Left renal pelvis (tissue), 4 donors: ENCODE measurements at regions not wholly inside any gene's neighbourhood (a gene's known extent, or its start where the extent isn't known, plus 50 kb on each side); places are given as distances from the start of the nearest gene placed in this dataset.
"Not testable (repeated sequence)": the region's sequence is repeated elsewhere in the genome, so short reads cannot be mapped to it uniquely, and the experiment has no call there.

Experiments
- DNase-seq, 4 donors: peaks; one replicate each; pipeline ENCODE4 v3.0.0-alpha.2; 2013; ENCODE audit warnings: low read depth in 4 of 4, low spot score in 3 of 4

DNA sequence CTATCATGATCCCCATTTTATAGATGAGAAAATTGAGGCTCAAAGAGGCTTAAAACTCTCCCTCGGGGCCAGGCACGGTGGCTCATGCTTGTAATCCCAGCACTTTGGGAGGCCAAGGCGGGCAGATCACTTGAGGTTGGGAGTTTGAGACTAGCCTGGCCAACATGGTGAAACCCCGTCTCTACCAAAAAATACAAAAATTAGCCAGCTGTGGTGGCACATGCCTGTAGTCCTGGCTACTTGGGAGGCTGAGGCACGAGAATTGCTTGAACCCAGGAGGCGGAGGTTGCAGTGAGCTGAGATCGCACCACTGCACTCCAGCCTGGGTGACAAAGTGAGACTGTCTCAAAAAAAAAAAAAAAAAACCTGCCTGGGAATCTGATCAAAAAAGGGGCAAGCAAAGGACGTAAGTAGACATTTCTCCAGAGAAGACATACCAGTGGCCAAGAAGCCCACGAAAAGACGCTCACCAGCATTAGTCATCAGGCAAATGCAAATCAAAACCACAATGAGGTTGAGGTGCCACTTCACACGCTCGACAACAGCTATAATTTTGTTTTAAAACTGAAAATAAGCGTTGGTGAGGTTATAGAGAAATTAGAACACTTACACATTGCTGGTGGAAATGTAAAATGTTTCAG is 115.1 kb upstream of the TNRC6C start:
- not testable (repeated sequence) for DNase-seq

DNA sequence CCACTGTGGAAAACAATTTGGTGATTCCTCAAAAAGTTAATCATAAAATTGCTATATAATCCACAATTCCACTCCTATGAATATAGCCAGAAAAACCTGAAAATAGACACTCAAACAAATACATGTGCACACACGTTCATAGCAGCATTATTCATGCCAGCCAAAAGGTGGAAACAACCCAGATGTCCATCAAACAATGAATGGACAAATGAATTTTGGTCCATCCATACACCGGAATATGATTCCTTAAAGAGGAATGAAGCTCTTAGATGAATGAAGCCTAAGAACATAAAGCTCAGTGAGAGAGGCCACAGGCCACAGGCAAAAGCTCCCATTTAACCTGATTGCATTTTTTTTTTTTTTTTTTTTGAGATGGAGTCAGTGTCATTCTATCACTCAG is 114.6 kb upstream of the TNRC6C start:
- DNase-seq: no peak

DNA sequence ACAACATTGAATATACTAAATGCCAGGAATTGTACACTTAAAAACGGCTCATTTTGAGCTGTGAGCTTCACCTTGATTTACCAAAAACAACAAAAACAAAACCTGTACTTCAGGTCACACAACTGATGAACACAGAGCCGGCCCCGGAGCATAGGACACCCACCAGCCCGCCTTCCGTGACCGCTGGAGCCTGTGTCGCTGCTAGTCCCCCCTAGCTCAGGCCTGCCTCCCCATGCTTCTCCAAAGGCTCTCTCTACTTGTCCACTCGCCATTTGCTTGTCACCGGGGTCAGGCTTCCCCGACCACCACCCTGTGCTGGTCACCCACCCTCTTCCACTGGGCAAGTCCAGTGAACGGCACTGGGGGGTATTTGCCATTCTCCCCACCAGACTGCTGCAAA is 113.8 kb upstream of the TNRC6C start:
- DNase-seq: no peak

DNA sequence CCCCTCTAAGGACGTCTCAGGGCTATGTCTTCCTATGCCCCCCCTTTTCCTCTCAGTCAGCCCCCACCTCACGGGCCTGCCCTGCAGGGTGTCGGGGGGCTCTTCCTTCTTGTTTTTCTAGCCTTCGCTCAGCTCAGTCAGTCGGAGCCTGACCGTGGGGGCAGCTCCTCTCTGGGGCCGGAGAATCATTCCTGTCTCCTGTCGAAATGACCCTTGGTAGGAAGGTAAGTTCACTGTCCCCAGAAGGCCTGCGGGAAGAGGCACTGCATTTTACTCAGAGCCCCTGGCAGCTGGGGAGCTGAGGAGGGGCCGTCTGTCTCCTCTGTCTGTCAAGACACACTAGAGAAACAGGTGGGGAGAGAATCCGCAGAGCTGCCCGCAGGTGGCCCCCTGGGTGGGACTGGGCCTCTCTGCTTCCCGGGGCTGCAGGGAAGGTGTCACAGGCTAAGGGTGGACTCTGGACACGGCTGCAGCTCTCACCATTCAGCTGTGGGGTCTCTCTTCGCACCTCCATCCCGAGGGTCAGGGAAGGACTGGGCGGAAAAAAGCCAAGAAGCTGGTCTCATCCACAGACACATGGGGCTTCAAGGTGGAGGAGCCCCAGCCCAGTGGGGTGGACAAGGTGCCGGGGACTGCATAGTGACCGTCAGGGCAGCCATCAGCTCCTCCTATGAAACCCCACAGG is 112.8 kb upstream of the TNRC6C start:
- no peak for DNase-seq

DNA sequence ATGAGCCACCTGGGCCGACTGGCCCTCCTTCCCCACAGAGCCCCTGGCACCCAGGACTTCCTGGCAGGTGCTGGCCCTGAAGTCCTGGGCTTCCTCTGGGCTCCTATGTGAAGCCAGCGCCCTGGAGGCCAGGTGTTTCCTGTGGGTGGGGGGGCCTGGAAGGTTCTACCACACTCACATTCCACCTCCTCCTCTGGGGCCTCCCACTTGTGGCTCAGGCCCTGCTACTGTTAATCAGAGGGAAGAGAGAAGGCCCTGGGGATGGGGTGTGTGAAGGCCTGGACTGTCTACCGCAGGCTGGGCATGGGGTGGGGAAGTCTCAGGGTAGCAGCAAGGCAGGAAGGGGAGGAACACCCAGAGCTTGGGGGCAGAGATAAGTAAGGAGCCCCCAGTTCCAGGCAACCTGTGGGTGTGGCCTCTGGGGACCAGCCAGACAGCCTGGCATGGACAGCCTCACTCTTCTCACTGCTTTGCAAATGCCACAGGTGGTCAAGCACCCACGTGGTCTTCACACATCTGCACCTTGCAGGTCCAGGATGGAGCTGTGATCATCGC is 111.9 kb upstream of the TNRC6C start:
- no peak for DNase-seq

DNA sequence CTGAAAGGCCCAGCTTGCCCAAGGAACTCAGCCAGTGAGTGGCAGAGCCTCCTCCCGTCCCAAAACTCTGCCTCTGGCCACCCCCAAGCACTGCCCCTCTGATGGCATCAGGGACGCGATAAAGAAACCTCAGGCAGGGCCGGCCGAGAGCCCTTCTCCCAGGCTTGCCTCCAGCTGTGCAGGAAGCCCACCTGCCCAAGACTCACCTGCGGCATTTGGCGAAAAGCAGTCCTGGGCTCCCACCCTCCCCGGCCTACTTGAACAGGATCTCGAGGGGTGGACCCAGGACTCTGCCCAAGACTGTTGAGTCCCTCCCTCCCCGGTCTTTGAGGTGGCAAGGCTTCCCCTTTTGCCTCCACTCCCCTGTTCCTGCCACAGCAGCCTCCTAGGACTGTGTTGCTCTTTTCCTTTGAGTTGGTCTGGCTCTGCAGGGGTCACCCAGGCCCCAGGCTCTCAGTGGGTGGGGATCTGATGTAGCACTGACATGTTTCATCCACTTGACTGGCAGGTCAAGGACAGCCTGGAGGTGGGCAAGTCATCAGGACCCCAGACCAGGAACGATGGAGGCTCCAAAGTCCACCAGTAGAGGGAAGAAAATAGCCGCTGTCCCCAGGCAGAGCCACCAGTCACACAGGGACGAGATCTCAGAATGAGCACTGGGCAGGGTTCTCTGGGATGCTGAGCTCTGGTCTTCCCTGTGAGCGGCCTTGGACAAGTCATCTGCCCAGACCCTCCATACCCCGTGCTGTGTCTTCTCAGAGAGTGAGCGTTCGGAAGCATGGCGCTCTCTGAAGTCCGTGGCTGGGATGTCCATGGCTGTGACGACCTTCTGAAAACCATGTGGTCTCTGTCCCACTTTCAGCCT is 111.0 kb upstream of the TNRC6C start:
- DNase-seq: no peak

DNA sequence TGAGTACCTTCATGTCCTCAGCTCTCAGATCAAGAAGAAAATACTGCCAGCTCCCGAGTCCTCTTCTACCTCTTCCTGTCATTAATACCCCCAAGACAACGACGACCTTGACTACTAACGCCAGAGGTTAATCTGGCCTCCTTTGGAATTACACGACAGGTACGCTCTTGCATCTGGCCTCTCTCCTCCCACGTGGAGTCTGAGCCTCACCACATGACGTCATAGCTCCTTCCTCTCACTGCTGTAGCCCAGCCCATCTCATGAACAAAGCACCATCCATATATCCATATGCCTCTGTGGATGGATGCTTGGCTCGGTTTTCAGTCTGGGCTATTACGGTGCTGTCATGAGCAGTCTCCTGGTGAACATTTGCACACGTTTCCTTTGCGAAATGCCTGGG is 110.2 kb upstream of the TNRC6C start:
- no peak for DNase-seq

DNA sequence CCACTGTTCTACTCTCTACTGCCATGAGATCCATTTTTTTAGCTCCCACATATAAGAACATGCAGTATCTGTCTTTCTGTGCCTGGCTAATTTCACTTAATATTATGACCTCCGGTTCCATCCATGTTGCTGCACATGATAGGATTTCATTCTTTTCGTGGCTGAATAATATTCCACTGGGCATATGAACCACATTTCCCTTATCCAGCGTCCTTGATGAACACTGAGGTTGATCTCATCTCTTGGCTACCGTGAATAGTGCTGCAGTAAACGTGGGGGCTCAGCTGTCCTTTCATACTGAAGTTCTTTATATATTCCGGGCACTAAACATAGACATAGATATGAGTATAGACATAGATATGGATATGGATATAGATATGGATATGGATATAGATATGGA is 109.3 kb upstream of the TNRC6C start:
- DNase-seq: no peak

DNA sequence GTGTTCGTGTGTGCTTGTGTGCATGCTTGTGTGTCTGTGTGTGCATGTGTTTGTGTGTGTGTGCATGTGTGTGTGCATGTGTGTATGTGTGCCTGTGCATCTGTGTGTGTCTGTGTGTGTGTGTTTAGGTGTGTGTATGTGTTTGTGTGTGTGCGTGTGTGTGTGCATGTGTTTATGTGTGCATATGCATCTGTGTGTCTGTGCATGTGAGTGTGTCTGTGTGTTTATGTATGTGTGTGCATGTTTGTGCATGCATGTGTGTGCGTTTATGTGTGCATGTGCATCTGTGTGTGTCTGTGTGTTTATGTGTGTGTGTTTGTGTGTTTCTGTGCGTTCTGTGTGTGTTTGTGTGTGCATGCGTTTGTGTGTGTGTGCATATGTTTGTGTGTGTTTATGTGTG is 106.6 kb upstream of the TNRC6C start:
- DNase-seq: no peak

DNA sequence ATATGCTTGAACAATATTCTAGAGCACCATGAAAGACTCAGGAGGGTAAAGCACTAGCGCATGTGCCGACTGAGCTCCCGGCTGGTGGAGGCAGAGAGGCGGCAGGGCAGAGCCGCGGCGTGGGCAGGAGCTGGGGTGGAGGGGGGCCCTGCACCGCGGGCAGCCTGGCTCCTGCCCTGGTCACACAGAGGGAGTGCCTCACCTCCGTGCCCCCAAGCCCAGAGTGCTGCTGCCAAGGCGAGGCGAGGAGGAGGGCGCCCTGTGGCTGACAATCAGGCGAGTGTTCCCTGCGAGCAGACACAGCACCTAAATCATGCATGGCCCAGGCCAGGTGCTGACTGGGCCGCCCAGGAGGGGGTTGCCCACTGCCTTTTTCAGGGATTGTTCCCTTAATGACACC is 105.8 kb upstream of the TNRC6C start:
- DNase-seq: no peak

DNA sequence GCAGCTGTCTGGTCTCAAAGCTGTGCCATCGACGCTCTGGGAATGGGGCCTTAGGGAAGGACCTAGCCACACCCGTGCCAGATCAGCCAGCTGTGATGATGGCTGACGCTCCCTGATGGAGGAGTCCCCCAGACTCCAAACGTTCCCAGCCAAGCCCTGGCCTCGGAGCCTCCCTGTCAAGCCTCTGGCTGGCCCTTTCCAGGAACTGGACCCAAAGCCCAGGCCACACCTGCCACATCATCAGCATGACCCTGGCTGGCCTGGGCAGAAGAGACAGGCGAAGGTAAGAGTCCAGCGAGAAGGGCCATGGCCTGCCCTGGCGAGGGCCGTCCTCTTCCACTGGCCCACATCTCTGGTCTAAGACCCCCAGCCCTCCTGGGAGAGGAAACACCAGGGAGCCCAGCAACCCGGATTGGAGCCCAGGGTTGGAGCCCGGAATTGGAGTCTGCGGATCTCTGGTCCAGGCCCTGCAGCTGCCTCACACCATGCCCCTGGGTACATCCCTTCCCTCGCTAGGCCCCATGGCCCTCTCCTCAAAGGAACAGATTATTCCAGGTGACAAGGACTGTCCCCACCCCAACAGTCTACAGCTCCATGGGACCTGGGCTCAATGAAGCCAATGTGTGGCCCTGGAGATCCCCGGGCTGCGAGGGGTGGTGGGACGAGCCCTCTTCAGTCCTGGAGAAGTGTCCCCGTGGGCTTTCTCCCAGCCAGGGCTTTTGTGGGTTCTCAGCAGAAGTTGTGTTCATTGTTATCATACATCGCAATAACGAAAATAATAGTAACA is 105.1 kb upstream of the TNRC6C start:
- no peak for DNase-seq

DNA sequence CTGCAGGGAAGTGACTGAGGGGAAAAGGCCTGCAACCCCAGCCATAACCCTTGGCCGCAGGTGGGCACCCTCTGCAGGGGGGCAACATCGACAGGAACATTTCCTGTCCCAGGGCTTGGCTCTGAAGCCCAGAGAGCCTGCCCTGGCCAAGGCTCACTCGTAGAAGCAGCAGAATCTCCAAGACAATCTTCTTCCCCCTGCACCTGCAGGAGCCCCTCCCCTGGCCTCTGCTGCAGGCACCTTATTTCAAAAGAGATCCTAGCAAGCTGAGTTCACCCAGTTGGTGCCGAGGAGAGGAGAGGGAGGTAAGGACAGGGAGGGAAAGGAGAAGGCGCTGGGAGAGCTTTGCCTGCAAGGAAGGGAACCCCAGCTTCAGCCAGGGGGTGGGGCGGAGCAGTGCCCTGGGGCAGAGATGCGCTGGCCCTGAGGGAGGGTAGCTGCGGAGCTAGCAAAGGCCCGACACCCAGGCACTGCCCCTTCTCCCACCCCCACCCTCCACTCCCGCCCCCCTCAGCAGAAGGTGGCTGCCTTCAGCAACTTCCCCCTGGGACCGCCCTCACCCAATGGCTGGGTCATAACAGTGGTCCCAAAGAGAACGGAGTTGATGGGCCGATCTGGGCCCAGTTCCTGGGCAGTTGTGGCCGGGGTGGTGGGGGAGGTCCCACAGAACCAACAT is 104.3 kb upstream of the TNRC6C start:
- no peak for DNase-seq

DNA sequence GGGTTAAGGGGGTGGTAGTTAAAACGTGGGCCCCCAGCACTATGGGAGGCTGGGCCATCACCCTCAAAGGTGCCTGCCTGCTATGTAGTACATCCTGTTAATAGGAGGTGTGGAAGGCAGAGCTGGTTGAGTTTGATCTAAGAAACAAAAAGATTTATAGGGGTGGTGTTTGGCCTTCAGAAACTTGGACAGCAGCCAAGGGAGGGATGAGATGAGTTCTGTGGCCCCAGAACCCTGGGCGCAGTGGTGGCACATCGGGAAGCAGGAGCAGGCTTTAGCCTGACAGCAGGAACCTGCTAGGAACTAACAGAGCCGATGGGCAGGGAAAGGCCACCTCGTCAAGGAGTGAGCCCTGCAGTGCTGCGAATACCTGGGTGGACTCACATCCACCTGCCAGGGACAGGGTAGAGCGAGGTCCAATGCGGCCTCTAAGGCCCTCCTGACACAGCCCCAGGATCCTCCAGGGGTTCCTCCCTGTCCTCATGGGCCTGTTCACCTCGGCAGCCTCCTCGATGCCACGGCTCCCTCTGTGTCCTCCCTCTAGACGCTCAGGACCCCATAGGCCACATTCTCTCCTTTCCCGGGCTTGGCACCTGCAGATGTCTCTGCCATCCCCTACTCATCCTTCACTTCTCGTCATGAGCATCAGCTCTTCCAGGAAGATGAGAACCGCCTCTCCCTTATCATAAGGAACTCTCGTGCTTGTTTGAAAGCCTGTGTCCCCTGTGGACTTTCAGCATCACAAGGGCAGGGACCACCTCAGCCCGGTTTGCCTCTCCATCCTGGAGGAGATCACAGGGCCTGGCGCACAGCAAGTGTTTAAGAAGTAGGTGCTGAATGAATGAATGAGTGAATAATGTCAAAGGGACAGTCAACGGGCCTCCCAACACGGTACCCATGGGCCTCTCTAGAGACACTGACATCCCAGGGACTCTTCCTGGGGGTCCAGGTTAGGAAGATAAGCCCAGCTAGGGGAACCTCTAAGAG is 103.5 kb upstream of the TNRC6C start:
- DNase-seq: no peak

DNA sequence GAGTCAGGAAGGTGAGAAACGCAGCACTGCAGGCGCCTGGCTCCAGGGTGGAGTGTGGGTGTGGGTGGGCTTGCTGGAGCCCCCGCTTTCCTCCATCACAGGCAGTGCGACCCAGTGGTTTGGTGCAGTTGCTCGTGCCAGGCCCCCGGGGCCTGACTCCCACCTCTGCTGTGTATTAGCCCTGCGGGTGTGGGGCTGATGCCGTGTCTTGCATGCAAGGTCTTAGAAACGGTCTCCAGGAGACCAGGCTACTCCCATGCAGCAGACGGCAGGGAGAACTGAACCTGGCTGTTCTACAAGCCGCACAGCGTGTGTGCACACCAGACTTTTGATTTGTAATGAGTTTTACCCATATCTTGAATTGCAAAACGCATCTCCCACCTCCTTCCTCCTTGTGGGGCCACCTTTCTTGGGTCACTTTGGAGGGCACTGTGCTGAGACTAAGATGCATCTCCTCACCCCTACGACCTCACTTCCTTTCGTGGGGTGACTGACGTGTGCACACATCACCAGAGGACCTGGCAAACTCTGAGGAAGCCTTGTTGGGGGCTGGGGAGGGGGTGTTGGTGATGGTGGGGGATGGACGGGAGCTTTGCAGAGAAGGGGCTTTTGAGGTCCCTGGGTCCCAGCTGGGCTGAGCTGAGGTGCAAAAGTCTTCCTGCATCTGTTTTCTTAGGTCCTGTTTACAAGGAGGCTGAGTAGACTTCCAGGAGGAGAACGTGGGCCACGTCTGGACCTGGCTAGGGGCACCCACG is 101.8 kb upstream of the TNRC6C start:
- no peak for DNase-seq

DNA sequence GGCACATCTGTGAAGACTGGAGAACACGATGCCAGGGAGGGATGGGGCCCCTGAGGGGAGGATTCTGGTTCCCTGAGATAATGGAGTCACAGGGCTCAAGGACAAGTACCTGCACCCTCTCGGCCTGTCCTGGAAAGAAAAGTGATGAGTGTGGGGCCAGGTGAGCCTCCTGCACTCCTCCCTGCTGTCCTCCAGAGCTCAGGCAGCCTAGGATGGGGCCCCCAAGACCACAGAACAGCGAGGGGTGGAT is 101.3 kb upstream of the TNRC6C start:
- DNase-seq: no peak

DNA sequence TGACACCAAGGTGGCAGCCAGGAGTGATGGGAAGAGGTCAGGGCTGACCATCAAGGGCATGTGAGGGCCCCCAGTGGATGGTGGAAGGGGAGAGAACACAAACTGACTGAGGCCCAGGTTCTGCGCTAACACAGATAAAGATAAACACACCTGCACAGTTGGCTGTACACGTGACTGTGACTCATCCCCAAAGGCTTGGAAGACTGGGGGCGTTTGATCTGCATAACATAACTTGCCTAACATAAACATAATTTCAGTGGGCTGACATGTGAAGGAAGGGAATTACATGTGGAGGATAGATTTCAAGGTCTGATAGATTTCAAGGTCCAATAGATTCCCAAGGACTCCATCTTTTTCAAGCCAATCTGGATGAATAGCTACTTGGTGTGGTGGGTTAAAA is 100.9 kb upstream of the TNRC6C start:
- no peak for DNase-seq

DNA sequence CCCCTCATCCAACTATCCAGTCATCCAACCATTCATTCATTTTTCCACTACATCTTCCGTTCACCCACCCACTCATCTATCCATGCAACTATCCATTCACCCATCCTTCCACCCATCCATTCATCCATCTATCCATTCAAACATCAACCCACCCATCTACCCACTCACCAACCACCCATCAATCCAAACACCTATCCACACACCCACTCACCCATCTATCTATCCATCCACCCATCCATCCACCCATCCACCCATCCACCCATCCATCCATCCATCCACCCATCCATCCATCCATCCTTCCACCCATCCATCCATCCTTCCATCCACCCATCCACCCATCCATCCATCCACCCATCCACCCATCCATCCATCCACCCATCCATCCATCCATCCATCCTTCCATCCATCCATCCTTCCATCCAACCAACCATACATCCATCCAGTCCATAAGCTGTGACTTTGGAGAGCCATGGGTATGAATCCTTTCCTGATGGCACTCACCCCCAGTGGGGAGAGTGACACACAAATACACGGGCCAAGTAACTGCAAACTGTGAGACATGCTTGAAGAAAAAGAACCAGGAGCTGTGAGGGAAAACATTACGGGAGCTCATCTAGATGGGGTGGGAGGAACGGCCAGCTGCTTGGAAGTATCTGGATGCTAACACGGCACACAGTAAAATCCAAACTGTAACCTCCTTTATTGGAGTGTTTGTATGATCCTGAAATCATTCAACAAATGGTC is 100.0 kb upstream of the TNRC6C start:
- no peak for DNase-seq
